Hepatocyte (in vitro differentiated cells): ENCODE measurements at regions not wholly inside any gene's neighbourhood (a gene's known extent, or its start where the extent isn't known, plus 50 kb on each side); places are given as distances from the start of the nearest gene placed in this dataset.

Experiments used
- CTCF ChIP-seq: fragments of 200-600 bp; sonication (generic); IDR thresholded peaks from 2 replicates; pipeline ENCODE4 v1.5.1; 2016; ENCODE audit warnings: antibody characterized with exemption, mild to moderate bottlenecking; ENCODE audit not compliant: poor library complexity
- EZH2 ChIP-seq: fragments of 200-600 bp; sonication (generic); IDR thresholded peaks from 2 replicates; pipeline ENCODE4 v1.6.1; 2016; ENCODE audit warnings: antibody characterized with exemption, mild to moderate bottlenecking, borderline replicate concordance
- EZH2phosphoT487 ChIP-seq: fragments of 200-600 bp; sonication (generic); IDR thresholded peaks from one replicate; pipeline ENCODE4 v1.6.1; 2018; ENCODE audit warnings: antibody characterized with exemption, mild to moderate bottlenecking, low read depth, moderate library complexity; ENCODE audit not compliant: unreplicated experiment, severe bottlenecking

GRCh38 chr15:39172380-39173281, 408.2 kb upstream of the THBS1 start:
- TF ChIP-seq CTCF (no peak), EZH2phosphoT487 (no peak), EZH2 (no peak)
